Liver (tissue), 3 donors: ENCODE measurements at regions not wholly inside any gene's neighbourhood (a gene's known extent, or its start where the extent isn't known, plus 50 kb on each side); places are given as distances from the start of the nearest gene placed in this dataset.

Source experiments
- CTCF ChIP-seq: fragments of 150-350 bp; IDR thresholded peaks from 2 replicates; pipeline ENCODE4 v1.5.1; 2017; ENCODE audit warnings: improper control_type of control experiment, low read depth, low read length; ENCODE audit not compliant: missing input control
- FOXA1 ChIP-seq: IDR thresholded peaks from 2 replicates; pipeline ENCODE4 v1.6.1; 2016; ENCODE audit warnings: antibody characterized with exemption
- MAX ChIP-seq: IDR thresholded peaks from 2 replicates; pipeline ENCODE4 v1.6.1; 2016; ENCODE audit warnings: antibody characterized with exemption
- RAD21 ChIP-seq, 2 donors: IDR thresholded peaks; 2 replicates each; pipeline ENCODE4 v1.6.1; 2016; ENCODE audit warnings: antibody characterized with exemption in 2 of 2, mild to moderate bottlenecking in 2 of 2
- REST ChIP-seq: IDR thresholded peaks from 2 replicates; pipeline ENCODE4 v1.6.1; 2016; ENCODE audit warnings: antibody characterized with exemption, mild to moderate bottlenecking
- donor health status: healthy.
- donor health status: healthy.

GRCh38 chr15:87357637-87358313 lies 898.8 kb downstream of the NTRK3 start:
- TF ChIP-seq CTCF (no peak), MAX (no peak), FOXA1 (no peak), RAD21 (IDR thresholded peaks at IDR 0.05) (no peak), REST (no peak)
